T-helper 2 cell treated with Interferon-gamma antibody and Interleukin-4, amounts not matched to agents 5 μg/mL and 100 μg/mL, for 36 hours (primary cell): ENCODE measurements at regions not wholly inside any gene's neighbourhood (a gene's known extent, or its start where the extent isn't known, plus 50 kb on each side); places are given as distances from the start of the nearest gene placed in this dataset.
"Not testable (repeated sequence)": the region's sequence is repeated elsewhere in the genome, so short reads cannot be mapped to it uniquely, and the experiment has no call there.

Experiments
- DNase-seq: peaks from one replicate; pipeline ENCODE4 v3.0.0; 2021; ENCODE audit warnings: low spot score
- H3K27ac Mint-ChIP-seq: one replicate; pipeline ENCODE4 v1.8.0; 2021; ENCODE audit warnings: mild to moderate bottlenecking, mixed read lengths
- H3K27me3 Mint-ChIP-seq: one replicate; pipeline ENCODE4 v1.8.0; 2021; ENCODE audit warnings: low read depth, mixed read lengths
- H3K36me3 Mint-ChIP-seq: one replicate; pipeline ENCODE4 v1.8.0; 2021; ENCODE audit warnings: low read depth, mixed read lengths
- H3K4me1 Mint-ChIP-seq: one replicate; pipeline ENCODE4 v1.8.0; 2021; ENCODE audit warnings: low read depth, mixed read lengths
- H3K4me3 Mint-ChIP-seq: one replicate; pipeline ENCODE4 v1.8.0; 2022; ENCODE audit warnings: mild to moderate bottlenecking, moderate library complexity, mixed read lengths
- H3K9me3 Mint-ChIP-seq: one replicate; pipeline ENCODE4 v1.8.0; 2021; ENCODE audit warnings: mixed read lengths

GRCh38 chr14:49962621-49963020, 69.7 kb downstream of the ARF6 start:
- no peaks in the 10 kb centered on the region for H3K9me3 Mint-ChIP-seq
- DNase-seq: peak; percentile 74
- no peak overlapping the region for H3K4me3 Mint-ChIP-seq
- H3K4me1 Mint-ChIP-seq: peaks cover 28% of the 10 kb centered on the region
- H3K36me3 Mint-ChIP-seq: no peaks in the 10 kb centered on the region
- no peak overlapping the region for H3K27ac Mint-ChIP-seq
- no peaks in the 10 kb centered on the region for H3K27me3 Mint-ChIP-seq

DNA sequence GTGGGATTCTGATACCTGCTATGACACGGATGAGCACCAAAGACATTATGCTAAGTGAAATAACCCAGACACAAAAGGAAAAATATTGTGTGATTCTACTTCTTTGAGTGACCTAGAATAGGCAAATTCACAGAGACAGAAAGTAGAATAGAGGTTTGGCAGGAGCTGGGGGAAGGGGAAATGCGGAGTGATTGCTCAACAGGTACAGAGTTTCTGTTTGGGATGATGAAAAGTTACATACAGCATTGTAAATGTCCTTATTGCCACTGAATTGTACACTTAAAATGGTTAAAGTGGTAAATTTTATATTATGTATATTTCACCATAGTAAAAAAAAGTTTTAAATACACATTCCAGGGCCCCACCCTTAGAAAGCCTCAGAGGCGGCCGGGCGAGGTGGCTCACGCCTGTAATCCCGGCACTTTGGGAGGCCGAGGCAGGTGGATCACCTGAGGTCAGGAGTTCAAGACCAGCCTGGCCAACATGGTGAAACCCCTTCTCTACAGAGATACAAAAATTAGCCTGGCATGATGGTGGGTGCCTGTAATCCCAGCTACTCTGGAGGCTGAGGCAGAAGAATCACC, 72.3 kb downstream of the ARF6 start:
- not testable (repeated sequence) for H3K9me3 Mint-ChIP-seq, H3K27ac Mint-ChIP-seq, H3K4me3 Mint-ChIP-seq, H3K27me3 Mint-ChIP-seq, DNase-seq, H3K36me3 Mint-ChIP-seq
- H3K4me1 Mint-ChIP-seq: peaks cover 22% of the 10 kb centered on the region

DNA sequence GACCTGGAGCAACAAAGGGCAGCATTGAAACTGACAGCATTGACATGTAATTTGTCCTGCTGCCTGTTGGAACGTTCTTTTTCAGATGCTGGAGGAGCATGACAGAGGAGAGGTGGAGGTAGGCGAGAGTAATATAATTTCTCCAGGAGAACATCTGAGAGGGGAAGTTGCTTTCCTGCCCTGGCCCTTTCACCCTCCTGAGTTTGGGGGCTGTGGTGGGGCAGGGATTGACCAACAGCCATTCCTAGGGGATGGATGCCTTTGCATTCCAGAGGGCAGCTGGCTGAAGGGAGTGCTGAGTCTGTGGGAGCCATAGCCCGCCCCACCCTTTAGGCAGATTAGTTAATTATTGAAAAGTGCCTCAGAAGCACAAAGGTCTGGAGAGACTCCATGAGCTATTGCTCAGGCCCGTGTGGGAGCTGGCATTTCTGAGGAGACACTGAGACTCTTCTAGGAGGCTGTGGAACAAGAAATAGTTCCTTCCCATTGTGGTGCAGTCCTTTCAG, 73.5 kb downstream of the ARF6 start:
- no peak for DNase-seq
- no peaks in the 10 kb centered on the region for H3K36me3 Mint-ChIP-seq
- H3K27ac Mint-ChIP-seq: no peak overlapping the region
- peaks cover 30% of the 10 kb centered on the region for H3K4me1 Mint-ChIP-seq
- no peaks in the 10 kb centered on the region for H3K27me3 Mint-ChIP-seq
- no peaks in the 10 kb centered on the region for H3K9me3 Mint-ChIP-seq
- H3K4me3 Mint-ChIP-seq: no peak overlapping the region

- H3K4me1 Mint-ChIP-seq: peaks cover 33% of the 10 kb centered on the region
- H3K36me3 Mint-ChIP-seq: no peaks in the 10 kb centered on the region
- no peaks in the 10 kb centered on the region for H3K9me3 Mint-ChIP-seq
- H3K27ac Mint-ChIP-seq: no peak overlapping the region
- H3K27me3 Mint-ChIP-seq: no peaks in the 10 kb centered on the region
- no peak for DNase-seq
- H3K4me3 Mint-ChIP-seq: no peak overlapping the region
Observed at GRCh38 chr14:49966971-49967630, 74.2 kb downstream of the ARF6 start.

- Mint-ChIP-seq H3K36me3 (no peaks in the 10 kb centered on the region), H3K9me3 (no peaks in the 10 kb centered on the region), H3K27me3 (no peaks in the 10 kb centered on the region), H3K27ac (peak overlapping the region; percentile 99), H3K4me1 (peaks cover 38% of the 10 kb centered on the region), H3K4me3 (no peak overlapping the region)
- DNase-seq: no peak
Observed at GRCh38 chr14:49969961-49970360, 77.1 kb downstream of the ARF6 start.

GRCh38 chr14:49970474-49971147, 77.7 kb downstream of the ARF6 start:
- Mint-ChIP-seq H3K4me1 (peaks cover 38% of the 10 kb centered on the region), H3K27me3 (no peaks in the 10 kb centered on the region), H3K36me3 (no peaks in the 10 kb centered on the region), H3K4me3 (peak overlapping the region; percentile 84), H3K9me3 (no peaks in the 10 kb centered on the region), H3K27ac (peak overlapping the region; percentile 99)
- DNase-seq: no peak

GRCh38 chr14:49971156-49972130, 78.6 kb downstream of the ARF6 start:
- Mint-ChIP-seq H3K4me3 (peak overlapping the region; percentile 84), H3K9me3 (no peaks in the 10 kb centered on the region), H3K27ac (peak overlapping the region; percentile 99), H3K36me3 (no peaks in the 10 kb centered on the region), H3K4me1 (peaks cover 39% of the 10 kb centered on the region), H3K27me3 (no peaks in the 10 kb centered on the region)
- DNase-seq: peak; percentile 73

GRCh38 chr14:49972131-49972671, 79.3 kb downstream of the ARF6 start:
- H3K4me3 Mint-ChIP-seq: peak overlapping the region; percentile 84
- DNase-seq: no peak
- no peaks in the 10 kb centered on the region for H3K9me3 Mint-ChIP-seq
- H3K4me1 Mint-ChIP-seq: peaks cover 45% of the 10 kb centered on the region
- no peaks in the 10 kb centered on the region for H3K36me3 Mint-ChIP-seq
- H3K27me3 Mint-ChIP-seq: no peaks in the 10 kb centered on the region
- peak overlapping the region; percentile 99 for H3K27ac Mint-ChIP-seq

DNA sequence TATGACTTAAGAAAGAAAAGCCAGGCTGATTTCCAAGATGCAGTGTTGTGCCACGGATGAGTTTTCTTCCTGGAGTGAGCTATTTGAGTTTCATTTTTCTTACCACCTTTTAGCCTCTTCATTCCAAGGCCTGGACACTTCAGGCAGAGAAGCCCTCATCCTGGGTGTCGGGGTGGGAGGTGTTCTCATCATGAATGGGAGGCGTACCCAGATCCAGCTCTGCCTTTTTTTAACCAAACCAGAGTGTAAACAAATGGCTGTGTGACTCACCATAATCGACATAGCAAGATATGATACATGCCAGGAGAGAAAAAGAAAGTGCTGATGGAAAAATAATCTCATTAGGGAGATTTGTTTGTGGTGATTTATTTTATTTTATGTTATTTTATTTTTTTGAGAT, 79.9 kb downstream of the ARF6 start:
- Mint-ChIP-seq H3K9me3 (no peaks in the 10 kb centered on the region), H3K4me1 (peaks cover 51% of the 10 kb centered on the region)
- peak; percentile 62 for DNase-seq

GRCh38 chr14:49975276-49975675, 82.4 kb downstream of the ARF6 start:
- Mint-ChIP-seq H3K4me3 (no peak overlapping the region), H3K4me1 (peaks cover 56% of the 10 kb centered on the region), H3K9me3 (no peaks in the 10 kb centered on the region), H3K27ac (no peak overlapping the region), H3K36me3 (no peaks in the 10 kb centered on the region), H3K27me3 (no peaks in the 10 kb centered on the region)
- no peak for DNase-seq

More for the DNA sequence above, 79.9 kb downstream of the ARF6 start:
- Mint-ChIP-seq H3K36me3 (no peaks in the 10 kb centered on the region), H3K27me3 (no peaks in the 10 kb centered on the region), H3K27ac (peak overlapping the region; percentile 99), H3K4me3 (peak overlapping the region; percentile 84)

DNA sequence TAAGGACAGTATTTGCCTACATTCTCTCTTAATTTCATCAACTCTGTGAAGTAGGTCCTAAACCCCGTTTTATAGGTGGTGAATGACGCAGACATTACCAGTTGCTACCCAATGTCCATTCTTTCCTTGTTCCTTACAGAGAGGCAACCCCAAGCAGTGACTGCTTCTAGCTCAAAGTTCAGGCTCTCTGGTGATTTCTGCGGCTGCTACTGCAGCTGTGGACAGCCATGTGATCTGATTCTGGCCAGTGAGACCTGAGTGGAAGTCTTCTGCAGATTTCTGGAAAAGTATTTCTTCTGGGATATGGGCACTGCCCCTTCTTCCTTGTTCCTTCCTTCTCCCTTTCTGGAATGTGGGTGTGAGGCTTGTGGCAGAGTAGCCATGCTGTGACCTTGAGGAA, 82.9 kb downstream of the ARF6 start:
- no peaks in the 10 kb centered on the region for H3K36me3 Mint-ChIP-seq
- peak overlapping the region; percentile 27 for H3K27ac Mint-ChIP-seq
- no peak overlapping the region for H3K4me3 Mint-ChIP-seq
- DNase-seq: no peak
- H3K4me1 Mint-ChIP-seq: peaks cover 55% of the 10 kb centered on the region
- no peaks in the 10 kb centered on the region for H3K9me3 Mint-ChIP-seq
- no peaks in the 10 kb centered on the region for H3K27me3 Mint-ChIP-seq

GRCh38 chr14:49977126-49977841, 84.4 kb downstream of the ARF6 start:
- DNase-seq: peak; percentile 44
- Mint-ChIP-seq H3K4me1 (peaks cover 40% of the 10 kb centered on the region), H3K36me3 (no peaks in the 10 kb centered on the region), H3K4me3 (peak overlapping the region; percentile 71), H3K27me3 (no peaks in the 10 kb centered on the region), H3K27ac (peak overlapping the region; percentile 91), H3K9me3 (no peaks in the 10 kb centered on the region)

- H3K27me3 Mint-ChIP-seq: no peaks in the 10 kb centered on the region
- peaks cover 37% of the 10 kb centered on the region for H3K4me1 Mint-ChIP-seq
- H3K9me3 Mint-ChIP-seq: no peaks in the 10 kb centered on the region
- DNase-seq: no peak
- H3K36me3 Mint-ChIP-seq: no peaks in the 10 kb centered on the region
- H3K4me3 Mint-ChIP-seq: no peak overlapping the region
- no peak overlapping the region for H3K27ac Mint-ChIP-seq
Observed at GRCh38 chr14:49980027-49980426, 87.1 kb downstream of the ARF6 start.
